ENCODE measurements at regions not wholly inside any gene's neighbourhood (a gene's known extent, or its start where the extent isn't known, plus 50 kb on each side); places are given as distances from the start of the nearest gene placed in this dataset.

- no peak for TF ChIP-seq CTCF (IDR thresholded peaks at IDR 0.05; ENCODE audit: borderline replicate concordance, control extremely low read depth, extremely low read depth, insufficient read depth, missing control alignments)
- in situ Hi-C loops (cut with MboI; ENCODE audit: low sequenced_read_pairs, unreplicated experiment) = no loop called here
- no peak for DNase-seq (ENCODE audit: low spot score)
These were observed 181.6 kb upstream of the ZC3H12A start for GRCh38 chr1:37292789-37293188.

- in situ Hi-C loops (cut with MboI; ENCODE audit: low sequenced_read_pairs, unreplicated experiment) = no loop called here
- no peak for DNase-seq (ENCODE audit: low spot score)
- no peak for TF ChIP-seq CTCF (IDR thresholded peaks at IDR 0.05; ENCODE audit: borderline replicate concordance, control extremely low read depth, extremely low read depth, insufficient read depth, missing control alignments)
These were observed 180.3 kb upstream of the ZC3H12A start for GRCh38 chr1:37294096-37294495.

GRCh38 chr1:37294529-37294928 lies 179.9 kb upstream of the ZC3H12A start:
- in situ Hi-C loops (cut with MboI; ENCODE audit: low sequenced_read_pairs, unreplicated experiment) = no loop called here
- no peak for TF ChIP-seq CTCF (IDR thresholded peaks at IDR 0.05; ENCODE audit: borderline replicate concordance, control extremely low read depth, extremely low read depth, insufficient read depth, missing control alignments)
- no peak for DNase-seq (ENCODE audit: low spot score)

- no peak for DNase-seq (ENCODE audit: low spot score)
- TF ChIP-seq CTCF (IDR thresholded peaks at IDR 0.05; ENCODE audit: borderline replicate concordance, control extremely low read depth, extremely low read depth, insufficient read depth, missing control alignments) = no peak
- in situ Hi-C loops (cut with MboI; ENCODE audit: low sequenced_read_pairs, unreplicated experiment) = no loop called here
These were observed 175.6 kb upstream of the ZC3H12A start for GRCh38 chr1:37298769-37299168.

GRCh38 chr1:37299216-37299615 lies 175.2 kb upstream of the ZC3H12A start:
- TF ChIP-seq CTCF (IDR thresholded peaks at IDR 0.05; ENCODE audit: borderline replicate concordance, control extremely low read depth, extremely low read depth, insufficient read depth, missing control alignments) = no peak
- DNase-seq (ENCODE audit: low spot score) = no peak
- in situ Hi-C loops (cut with MboI; ENCODE audit: low sequenced_read_pairs, unreplicated experiment) = no loop called here

- in situ Hi-C loops (cut with MboI; ENCODE audit: low sequenced_read_pairs, unreplicated experiment) = no loop called here
- no peak for TF ChIP-seq CTCF (IDR thresholded peaks at IDR 0.05; ENCODE audit: borderline replicate concordance, control extremely low read depth, extremely low read depth, insufficient read depth, missing control alignments)
- no peak for DNase-seq (ENCODE audit: low spot score)
These were observed 170.4 kb upstream of the ZC3H12A start for GRCh38 chr1:37303884-37304574.

Measured in GM13976 (cell line).